H9 (cell line): ENCODE measurements at regions not wholly inside any gene's neighbourhood (a gene's known extent, or its start where the extent isn't known, plus 50 kb on each side); places are given as distances from the start of the nearest gene placed in this dataset.

Source experiments
- DNase-seq: peaks from one replicate; pipeline ENCODE4 v3.0.0-alpha.2; 2017
- H2AFZ ChIP-seq: one replicate; pipeline ENCODE4 v1.6.1; 2013; ENCODE audit warnings: mild to moderate bottlenecking, low read length, control low read depth, moderate library complexity
- H2AK5ac ChIP-seq: 2 replicates; pipeline ENCODE4 v1.6.1; 2013; ENCODE audit warnings: low read length, control low read depth, mixed read lengths; ENCODE audit not compliant: insufficient read length
- H2BK120ac ChIP-seq: one replicate; pipeline ENCODE4 v1.6.1; 2013; ENCODE audit warnings: low read depth, mild to moderate bottlenecking, low read length, control low read depth, inconsistent platforms; ENCODE audit not compliant: poor library complexity, severe bottlenecking
- H2BK12ac ChIP-seq: 2 replicates; pipeline ENCODE4 v1.6.1; 2013; ENCODE audit warnings: low read length, control low read depth, mixed read lengths, low read depth; ENCODE audit not compliant: insufficient read length
- H2BK15ac ChIP-seq: 2 replicates; pipeline ENCODE4 v1.6.1; 2013; ENCODE audit warnings: low read depth, low read length, control low read depth
- H2BK20ac ChIP-seq: one replicate; pipeline ENCODE4 v1.6.1; 2013; ENCODE audit warnings: low read depth, mild to moderate bottlenecking, low read length, control low read depth, inconsistent platforms; ENCODE audit not compliant: poor library complexity, severe bottlenecking
- H2BK5ac ChIP-seq: 2 replicates; pipeline ENCODE4 v1.6.1; 2013; ENCODE audit warnings: low read length, control low read depth, mixed read lengths; ENCODE audit not compliant: insufficient read length
- H3K14ac ChIP-seq: 2 replicates; pipeline ENCODE4 v1.6.1; 2013; ENCODE audit warnings: low read length, control low read depth; ENCODE audit not compliant: insufficient read depth
- H3K18ac ChIP-seq: 2 replicates; pipeline ENCODE4 v1.6.1; 2013; ENCODE audit warnings: low read depth, mild to moderate bottlenecking, mixed read lengths, low read length, control low read depth; ENCODE audit not compliant: insufficient read length
- H3K23ac ChIP-seq: 2 replicates; pipeline ENCODE4 v1.6.1; 2013; ENCODE audit warnings: low read length, control low read depth, mixed read lengths, low read depth; ENCODE audit not compliant: insufficient read length
- H3K23me2 ChIP-seq: 2 replicates; pipeline ENCODE4 v1.6.1; 2013; ENCODE audit warnings: low read depth, mild to moderate bottlenecking, mixed read lengths, low read length, control low read depth; ENCODE audit not compliant: insufficient read length, poor library complexity, severe bottlenecking
- H3K27ac ChIP-seq: 2 replicates; pipeline ENCODE4 v1.5.1; 2013; ENCODE audit warnings: low read length, control low read depth, mixed read lengths, low read depth; ENCODE audit not compliant: insufficient read length
- H3K27me3 ChIP-seq: 2 replicates; pipeline ENCODE4 v1.6.1; 2013; ENCODE audit warnings: low read length, control low read depth, inconsistent platforms; ENCODE audit not compliant: insufficient read depth
- H3K4ac ChIP-seq: 2 replicates; pipeline ENCODE4 v1.6.1; 2013; ENCODE audit warnings: low read depth, mild to moderate bottlenecking, control low read depth, inconsistent platforms, low read length, moderate library complexity
- H3K4me1 ChIP-seq: 2 replicates; pipeline ENCODE4 v1.6.1; 2013; ENCODE audit warnings: low read length, control low read depth, inconsistent platforms; ENCODE audit not compliant: insufficient read depth
- H3K4me2 ChIP-seq: 2 replicates; pipeline ENCODE4 v1.6.1; 2013; ENCODE audit warnings: low read length, control low read depth, mixed read lengths; ENCODE audit not compliant: insufficient read length, insufficient read depth
- H3K56ac ChIP-seq: 2 replicates; pipeline ENCODE4 v1.6.1; 2013; ENCODE audit warnings: low read depth, mild to moderate bottlenecking, mixed read lengths, low read length, control low read depth; ENCODE audit not compliant: insufficient read length
- H3K79me1 ChIP-seq: 2 replicates; pipeline ENCODE4 v1.6.1; 2013; ENCODE audit warnings: low read depth, mild to moderate bottlenecking, moderate library complexity, low read length, control low read depth, inconsistent platforms; ENCODE audit not compliant: insufficient read depth, poor library complexity, severe bottlenecking
- H3K79me2 ChIP-seq: 2 replicates; pipeline ENCODE4 v1.6.1; 2013; ENCODE audit warnings: low read length, control low read depth, inconsistent platforms; ENCODE audit not compliant: insufficient read depth
- H3K9ac ChIP-seq: 2 replicates; pipeline ENCODE4 v1.6.1; 2013; ENCODE audit warnings: low read length, control low read depth, mixed read lengths; ENCODE audit not compliant: insufficient read length; ENCODE audit errors: extremely low read depth
- H3K9me3 ChIP-seq: one replicate; pipeline ENCODE4 v1.6.1; 2013; ENCODE audit warnings: low read depth, low read length, inconsistent platforms; ENCODE audit not compliant: control insufficient read depth
- H3T11ph ChIP-seq: one replicate; pipeline ENCODE4 v1.6.1; 2013; ENCODE audit warnings: mild to moderate bottlenecking, low read length, control low read depth, inconsistent platforms
- H4K20me1 ChIP-seq: one replicate; pipeline ENCODE4 v1.6.1; 2013; ENCODE audit not compliant: control insufficient read depth, insufficient read length, insufficient read depth
- H4K5ac ChIP-seq: 2 replicates; pipeline ENCODE4 v1.6.1; 2013; ENCODE audit warnings: low read depth, mild to moderate bottlenecking, mixed read lengths, low read length, control low read depth; ENCODE audit not compliant: insufficient read length
- H4K8ac ChIP-seq: replicated peaks from 2 replicates; pipeline ENCODE4 v1.6.1; 2013; ENCODE audit warnings: low read length, control low read depth, mixed read lengths, low read depth; ENCODE audit not compliant: insufficient read length
- H4K91ac ChIP-seq: 2 replicates; pipeline ENCODE4 v1.6.1; 2013; ENCODE audit warnings: low read depth, mild to moderate bottlenecking, moderate library complexity, mixed read lengths, low read length, control low read depth; ENCODE audit not compliant: insufficient read length
- H3K27ac Mint-ChIP-seq, 3 experiments: 2 replicates in 2 of 3; 3 replicates in 1 of 3; pipeline ENCODE4 v1.8.0; 2020 to 2021; ENCODE audit warnings: mixed read lengths in 3 of 3, mild to moderate bottlenecking in 1 of 3, moderate library complexity in 1 of 3
- H3K27me3 Mint-ChIP-seq: 2 replicates; pipeline ENCODE4 v1.8.0; 2021; ENCODE audit warnings: low read depth, mild to moderate bottlenecking, moderate library complexity, mixed read lengths
- H3K36me3 Mint-ChIP-seq, 3 experiments: 2 replicates in 2 of 3; 3 replicates in 1 of 3; pipeline ENCODE4 v1.8.0; 2020 to 2021; ENCODE audit warnings: low read depth in 3 of 3, mixed read lengths in 3 of 3; ENCODE audit not compliant: insufficient read depth in 1 of 3
- H3K4me1 Mint-ChIP-seq, 2 experiments: 2 replicates each; pipeline ENCODE4 v1.8.0; 2020; ENCODE audit warnings: mixed read lengths in 2 of 2
- H3K4me3 Mint-ChIP-seq, 2 experiments: 2 replicates in 1 of 2; 3 replicates in 1 of 2; pipeline ENCODE4 v1.8.0; 2020 to 2021; ENCODE audit warnings: mild to moderate bottlenecking in 2 of 2, mixed read lengths in 2 of 2, moderate library complexity in 1 of 2
- H3K9me3 Mint-ChIP-seq, 2 experiments: 2 replicates in 1 of 2; 3 replicates in 1 of 2; pipeline ENCODE4 v1.8.0; 2020; ENCODE audit warnings: mild to moderate bottlenecking in 2 of 2, mixed read lengths in 2 of 2, moderate library complexity in 1 of 2
- TF ChIP-seq, protein P1 (sequence below): fragments of 200-600 bp; sonication (generic); conservative IDR thresholded peaks from 3 replicates; pipeline ENCODE4 v1.8.0; 2021; ENCODE audit warnings: antibody characterized with exemption, mild to moderate bottlenecking

DNA sequence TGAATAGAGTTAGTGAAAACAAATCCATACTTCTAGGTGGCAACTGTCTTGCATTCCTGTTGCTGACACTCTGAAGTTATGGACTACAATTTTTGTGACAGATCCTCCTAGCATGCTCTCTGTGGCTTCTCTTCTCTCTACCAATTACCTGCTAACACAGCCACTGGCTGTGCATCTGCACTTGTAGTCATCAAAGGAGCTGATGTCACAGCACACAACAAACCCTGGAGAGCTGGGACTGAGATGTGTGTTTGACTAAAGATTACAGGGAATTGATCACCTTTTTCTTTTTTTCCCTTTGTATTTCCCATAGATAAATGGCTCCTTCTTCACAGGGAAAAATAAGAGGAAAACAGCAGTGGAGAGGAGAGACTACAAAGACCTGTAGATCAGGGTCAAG lies 278.4 kb upstream of the CCDC54 start:
- Histone ChIP-seq H2BK120ac (no peak overlapping the region), H3K23me2 (no peaks in the 10 kb centered on the region), H4K91ac (no peak overlapping the region), H3K4ac (no peak overlapping the region), H3K56ac (no peak overlapping the region), H3K27ac (no peak overlapping the region), H3T11ph (no peak overlapping the region), H3K14ac (no peak overlapping the region), H2BK15ac (no peak overlapping the region), H3K79me2 (no peaks in the 10 kb centered on the region), H2BK12ac (no peak overlapping the region), H3K9ac (no peak overlapping the region), H3K18ac (no peak overlapping the region), H3K23ac (no peak overlapping the region), H3K79me1 (no peaks in the 10 kb centered on the region), H3K4me1 (no peaks in the 10 kb centered on the region), H2AFZ (no peak overlapping the region), H3K4me2 (no peak overlapping the region), H4K20me1 (no peaks in the 10 kb centered on the region), H4K5ac (no peak overlapping the region), H2AK5ac (no peak overlapping the region), H3K27me3 (no peaks in the 10 kb centered on the region), H4K8ac (no peak overlapping the region), H2BK5ac (no peak overlapping the region), H2BK20ac (no peak overlapping the region), H3K9me3 (no peaks in the 10 kb centered on the region)
- TF ChIP-seq, protein P1, sequence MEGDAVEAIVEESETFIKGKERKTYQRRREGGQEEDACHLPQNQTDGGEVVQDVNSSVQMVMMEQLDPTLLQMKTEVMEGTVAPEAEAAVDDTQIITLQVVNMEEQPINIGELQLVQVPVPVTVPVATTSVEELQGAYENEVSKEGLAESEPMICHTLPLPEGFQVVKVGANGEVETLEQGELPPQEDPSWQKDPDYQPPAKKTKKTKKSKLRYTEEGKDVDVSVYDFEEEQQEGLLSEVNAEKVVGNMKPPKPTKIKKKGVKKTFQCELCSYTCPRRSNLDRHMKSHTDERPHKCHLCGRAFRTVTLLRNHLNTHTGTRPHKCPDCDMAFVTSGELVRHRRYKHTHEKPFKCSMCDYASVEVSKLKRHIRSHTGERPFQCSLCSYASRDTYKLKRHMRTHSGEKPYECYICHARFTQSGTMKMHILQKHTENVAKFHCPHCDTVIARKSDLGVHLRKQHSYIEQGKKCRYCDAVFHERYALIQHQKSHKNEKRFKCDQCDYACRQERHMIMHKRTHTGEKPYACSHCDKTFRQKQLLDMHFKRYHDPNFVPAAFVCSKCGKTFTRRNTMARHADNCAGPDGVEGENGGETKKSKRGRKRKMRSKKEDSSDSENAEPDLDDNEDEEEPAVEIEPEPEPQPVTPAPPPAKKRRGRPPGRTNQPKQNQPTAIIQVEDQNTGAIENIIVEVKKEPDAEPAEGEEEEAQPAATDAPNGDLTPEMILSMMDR = no peak
- peaks cover 5 to 8% of the 10 kb centered on the region in 2 experiments; a peak in 4 of 5 replicates for H3K9me3 Mint-ChIP-seq
- H3K27ac Mint-ChIP-seq = no peak overlapping the region
- peaks cover 0 to 10% (median 4%) of the 10 kb centered on the region in 3 experiments; a peak in 4 of 7 replicates for H3K36me3 Mint-ChIP-seq
- H3K4me1 Mint-ChIP-seq = peaks cover 3% of the 10 kb centered on the region in 2 experiments; a peak in 2 of 4 replicates
- H3K27me3 Mint-ChIP-seq = no peaks in the 10 kb centered on the region
- no peak overlapping the region for H3K4me3 Mint-ChIP-seq
- DNase-seq = no peak
